LNCaP clone FGC (cell line): ENCODE measurements at regions not wholly inside any gene's neighbourhood (a gene's known extent, or its start where the extent isn't known, plus 50 kb on each side); places are given as distances from the start of the nearest gene placed in this dataset.

Source experiments
- DNase-seq: peaks from one replicate; pipeline ENCODE4 v3.0.0-alpha.2; 2011; ENCODE audit warnings: low read depth
- H3K4me3 ChIP-seq: 2 replicates; pipeline ENCODE4 v1.5.1; 2011; ENCODE audit warnings: mild to moderate bottlenecking, low read depth, low read length, control low read depth
- TF ChIP-seq, protein P1 (sequence below): IDR thresholded peaks from 2 replicates; pipeline ENCODE4 v1.5.1; 2012; ENCODE audit warnings: mild to moderate bottlenecking; ENCODE audit not compliant: control insufficient read depth, insufficient read depth; ENCODE audit errors: extremely low read depth

- no peak for DNase-seq
- TF ChIP-seq, protein P1, sequence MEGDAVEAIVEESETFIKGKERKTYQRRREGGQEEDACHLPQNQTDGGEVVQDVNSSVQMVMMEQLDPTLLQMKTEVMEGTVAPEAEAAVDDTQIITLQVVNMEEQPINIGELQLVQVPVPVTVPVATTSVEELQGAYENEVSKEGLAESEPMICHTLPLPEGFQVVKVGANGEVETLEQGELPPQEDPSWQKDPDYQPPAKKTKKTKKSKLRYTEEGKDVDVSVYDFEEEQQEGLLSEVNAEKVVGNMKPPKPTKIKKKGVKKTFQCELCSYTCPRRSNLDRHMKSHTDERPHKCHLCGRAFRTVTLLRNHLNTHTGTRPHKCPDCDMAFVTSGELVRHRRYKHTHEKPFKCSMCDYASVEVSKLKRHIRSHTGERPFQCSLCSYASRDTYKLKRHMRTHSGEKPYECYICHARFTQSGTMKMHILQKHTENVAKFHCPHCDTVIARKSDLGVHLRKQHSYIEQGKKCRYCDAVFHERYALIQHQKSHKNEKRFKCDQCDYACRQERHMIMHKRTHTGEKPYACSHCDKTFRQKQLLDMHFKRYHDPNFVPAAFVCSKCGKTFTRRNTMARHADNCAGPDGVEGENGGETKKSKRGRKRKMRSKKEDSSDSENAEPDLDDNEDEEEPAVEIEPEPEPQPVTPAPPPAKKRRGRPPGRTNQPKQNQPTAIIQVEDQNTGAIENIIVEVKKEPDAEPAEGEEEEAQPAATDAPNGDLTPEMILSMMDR: no peak
- no peak overlapping the region for H3K4me3 ChIP-seq
Measured at GRCh38 chr5:82338771-82339373, 60.7 kb upstream of the RPS23 start.

DNA sequence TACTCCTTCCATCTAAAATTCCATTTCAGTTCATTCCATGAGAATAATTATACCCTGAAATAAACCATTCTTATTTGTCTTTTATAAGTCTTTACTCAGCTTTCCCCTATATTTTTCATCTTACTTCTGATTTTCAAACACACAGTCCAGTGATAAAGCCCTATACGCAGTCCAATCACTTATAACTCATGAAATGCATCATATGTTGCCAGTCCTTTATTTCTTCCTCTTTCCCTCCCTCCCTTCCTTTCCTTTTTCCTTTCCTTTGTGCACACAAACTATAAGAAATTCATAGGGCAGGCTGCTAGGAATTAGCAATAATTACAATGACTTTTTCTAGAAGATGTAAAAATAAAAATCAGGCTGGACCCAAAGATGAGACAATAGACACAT is 58.8 kb upstream of the RPS23 start:
- TF ChIP-seq, protein P1: no peak
- no peak overlapping the region for H3K4me3 ChIP-seq
- no peak for DNase-seq

- TF ChIP-seq, protein P1: no peak
- no peak overlapping the region for H3K4me3 ChIP-seq
- no peak for DNase-seq
Measured at GRCh38 chr5:82336226-82336958, 58.2 kb upstream of the RPS23 start.

DNA sequence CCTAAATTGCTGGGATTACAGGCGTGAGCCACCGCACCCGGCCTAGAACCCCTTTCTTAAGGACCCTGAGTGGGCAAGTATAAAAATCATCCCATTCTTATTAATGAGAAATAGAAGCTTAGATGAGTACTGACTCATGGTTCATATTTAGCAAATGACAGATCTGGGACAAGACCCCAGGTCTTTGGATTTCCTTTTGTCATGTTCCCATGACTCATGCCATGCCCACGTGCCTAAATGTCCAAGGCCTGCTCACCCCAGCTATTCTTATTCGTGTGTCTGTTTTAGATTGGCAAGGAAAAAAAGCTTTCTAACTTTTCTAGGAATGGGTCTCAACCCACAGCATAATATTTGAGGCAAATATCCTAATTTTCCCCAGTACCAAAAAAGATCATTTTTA is 57.7 kb upstream of the RPS23 start:
- TF ChIP-seq, protein P1: no peak
- no peak overlapping the region for H3K4me3 ChIP-seq
- DNase-seq: no peak

DNA sequence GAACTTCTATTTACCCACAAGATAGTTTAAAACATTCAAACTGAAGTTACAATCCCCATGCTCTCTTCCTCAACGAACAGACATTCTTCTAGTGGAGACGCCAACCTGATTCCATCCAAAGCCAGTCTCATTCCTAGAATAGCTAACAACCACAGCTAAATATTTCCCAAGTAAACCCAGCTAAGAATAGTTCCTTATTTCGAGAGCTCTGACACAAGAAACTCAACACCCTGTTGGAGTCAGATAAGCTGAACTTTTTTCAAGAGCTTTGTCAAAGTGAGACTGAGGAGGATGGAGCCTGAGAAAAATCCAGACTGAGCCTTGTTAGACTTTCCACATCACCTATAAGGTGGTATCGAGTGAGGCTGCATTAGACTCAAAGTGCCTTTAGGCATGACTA is 56.7 kb upstream of the RPS23 start:
- H3K4me3 ChIP-seq: no peak overlapping the region
- TF ChIP-seq, protein P1: no peak
- DNase-seq: no peak

DNA sequence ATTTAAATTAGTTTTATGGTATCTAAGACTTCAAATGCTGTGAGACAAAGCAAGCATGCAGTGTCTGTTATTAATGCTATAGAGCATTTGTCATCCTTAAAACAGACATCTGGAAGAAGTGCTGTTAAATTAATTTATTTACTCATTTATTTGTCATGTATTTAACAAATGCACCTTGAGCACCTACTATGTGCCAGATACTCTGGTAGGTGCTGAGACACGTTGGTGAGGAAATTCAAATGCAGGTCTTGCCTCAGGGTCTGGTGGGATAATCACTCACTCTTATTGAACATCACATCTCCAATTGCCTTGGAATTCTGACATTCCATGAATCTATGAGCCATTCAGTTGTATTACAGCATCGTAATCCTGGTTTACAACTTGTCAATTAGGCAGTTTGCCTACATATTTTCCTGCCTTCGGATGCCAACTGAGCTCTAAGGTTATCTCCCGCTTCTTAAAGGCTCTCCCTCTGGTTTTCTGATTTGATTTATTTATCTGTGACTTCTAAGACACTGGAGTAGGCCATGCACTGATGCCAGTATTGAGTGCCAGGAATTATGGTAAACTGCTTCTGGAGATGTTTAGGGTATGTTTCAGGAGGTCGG is 56.0 kb upstream of the RPS23 start:
- DNase-seq: no peak
- no peak overlapping the region for H3K4me3 ChIP-seq
- TF ChIP-seq, protein P1: no peak
